Astrocyte of the cerebellum (primary cell): ENCODE measurements at regions not wholly inside any gene's neighbourhood (a gene's known extent, or its start where the extent isn't known, plus 50 kb on each side); places are given as distances from the start of the nearest gene placed in this dataset.

ENCODE experiments used
- DNase-seq: peaks from one replicate; pipeline ENCODE4 v3.0.0-alpha.2; 2011; ENCODE audit warnings: low read depth
- H3K4me3 ChIP-seq: 2 replicates; pipeline ENCODE4 v1.5.1; 2011; ENCODE audit warnings: mild to moderate bottlenecking, low read depth, low read length, moderate library complexity
- CTCF ChIP-seq: IDR thresholded peaks from 2 replicates; pipeline ENCODE4 v1.5.1; 2012; ENCODE audit warnings: low read length, low read depth, moderate library complexity, mild to moderate bottlenecking; ENCODE audit errors: missing control alignments
- in situ Hi-C: cut with HindIII; loops from 2 replicates; pipeline ENCODE4 v1.10.0; 2017; ENCODE audit warnings: low sequenced_read_pairs

- TF ChIP-seq CTCF = no peak
- in situ Hi-C loops = no loop called here
Measured at GRCh38 chr15:72911626-72912025, 128.1 kb upstream of the ADPGK start.

GRCh38 chr15:72908713-72909112, 125.2 kb upstream of the ADPGK start:
- in situ Hi-C loops = no loop called here
- no peak for DNase-seq
- no peak overlapping the region for H3K4me3 ChIP-seq
- TF ChIP-seq CTCF = no peak

More at GRCh38 chr15:72911626-72912025, 128.1 kb upstream of the ADPGK start:
- no peak for DNase-seq
- no peak overlapping the region for H3K4me3 ChIP-seq

GRCh38 chr15:72907733-72908132, 124.2 kb upstream of the ADPGK start:
- DNase-seq = no peak
- no peak for TF ChIP-seq CTCF
- no peak overlapping the region for H3K4me3 ChIP-seq
- in situ Hi-C loops = no loop called here

- TF ChIP-seq CTCF = no peak
- H3K4me3 ChIP-seq = no peak overlapping the region
- in situ Hi-C loops = no loop called here
- DNase-seq = no peak
Measured at GRCh38 chr15:72902919-72903260, 119.3 kb upstream of the ADPGK start.

- no peak for TF ChIP-seq CTCF
- no peak overlapping the region for H3K4me3 ChIP-seq
- in situ Hi-C loops = no loop called here
- peak; percentile 80 for DNase-seq
Measured at GRCh38 chr15:72902245-72902918, 118.8 kb upstream of the ADPGK start.

GRCh38 chr15:72892986-72893385, 109.4 kb upstream of the ADPGK start:
- no peak overlapping the region for H3K4me3 ChIP-seq
- no peak for DNase-seq
- in situ Hi-C loops = no loop called here
- TF ChIP-seq CTCF = no peak
